WTC11 (cell line): ENCODE measurements at regions not wholly inside any gene's neighbourhood (a gene's known extent, or its start where the extent isn't known, plus 50 kb on each side); places are given as distances from the start of the nearest gene placed in this dataset.

Experiments used
- ATAC-seq: fragments of 200-7000 bp; cut with Tn5 transposase; 2 replicates; pipeline ENCODE4 v1.10.0; 2021; ENCODE audit warnings: mild to moderate bottlenecking, moderate library complexity
- CTCF ChIA-PET: fragments of 300-600 bp; sonication (Branson Sonifier 250); formaldehyde crosslinking; loops from one replicate; lab custom pipeline; 2021; ENCODE audit warnings: antibody characterized with exemption; lab: Charles Lee
- POLR2A ChIA-PET: fragments of 350-600 bp; sonication (Branson Sonifier 250); formaldehyde crosslinking; loops from one replicate; lab custom pipeline; 2021; ENCODE audit warnings: antibody characterized with exemption; lab: Charles Lee
- DNase-seq: peaks from one replicate; pipeline ENCODE4 v3.0.0; 2021; ENCODE audit warnings: low spot score
- H3K27ac Mint-ChIP-seq: 2 replicates; pipeline ENCODE4 v1.8.0; 2021; ENCODE audit warnings: mixed read lengths
- H3K27me3 Mint-ChIP-seq: 2 replicates; pipeline ENCODE4 v1.8.0; 2021; ENCODE audit warnings: low read depth, mild to moderate bottlenecking, moderate library complexity, mixed read lengths
- H3K36me3 Mint-ChIP-seq: 2 replicates; pipeline ENCODE4 v1.8.0; 2021; ENCODE audit warnings: mixed read lengths
- H3K4me1 Mint-ChIP-seq: 2 replicates; pipeline ENCODE4 v1.8.0; 2022; ENCODE audit warnings: mixed read lengths
- H3K4me3 Mint-ChIP-seq: 2 replicates; pipeline ENCODE4 v1.8.0; 2021; ENCODE audit warnings: mild to moderate bottlenecking, moderate library complexity, mixed read lengths
- H3K9me3 Mint-ChIP-seq: 2 replicates; pipeline ENCODE4 v1.8.0; 2021; ENCODE audit warnings: mixed read lengths
- AR ChIP-seq: fragments of 250-450 bp; sonication (Bioruptor Pico); IDR thresholded peaks from 2 replicates; pipeline ENCODE4 v1.9.0; 2021; ENCODE audit warnings: mild to moderate bottlenecking
- CREM ChIP-seq: sonication (generic); formaldehyde crosslinking; IDR thresholded peaks from 2 replicates; pipeline ENCODE4 v1.8.1; 2022; ENCODE audit warnings: mild to moderate bottlenecking, missing genetic modification reagents, moderate library complexity
- CTCF ChIP-seq: fragments of 200-600 bp; IDR thresholded peaks from 2 replicates; pipeline ENCODE4 v1.8.0; 2022; ENCODE audit warnings: antibody characterized with exemption
- E2F4 ChIP-seq: sonication (generic); formaldehyde crosslinking; IDR thresholded peaks from 2 replicates; pipeline ENCODE4 v1.8.1; 2022; ENCODE audit warnings: low read depth, mild to moderate bottlenecking, moderate library complexity, missing genetic modification reagents, borderline replicate concordance
- ELF4 ChIP-seq: sonication (generic); formaldehyde crosslinking; IDR thresholded peaks from 2 replicates; pipeline ENCODE4 v1.8.1; 2022; ENCODE audit warnings: low read depth, mild to moderate bottlenecking, moderate library complexity, missing genetic modification reagents
- ESRRA ChIP-seq: sonication (generic); formaldehyde crosslinking; IDR thresholded peaks from 2 replicates; pipeline ENCODE4 v1.8.1; 2022; ENCODE audit warnings: mild to moderate bottlenecking, missing genetic modification reagents, borderline replicate concordance
- FOXP1 ChIP-seq: sonication (generic); formaldehyde crosslinking; IDR thresholded peaks from 2 replicates; pipeline ENCODE4 v1.8.0; 2022; ENCODE audit warnings: missing genetic modification reagents, mild to moderate bottlenecking, moderate library complexity, borderline replicate concordance
- IRF1 ChIP-seq: sonication (generic); formaldehyde crosslinking; IDR thresholded peaks from 2 replicates; pipeline ENCODE4 v1.8.0; 2023; ENCODE audit warnings: missing genetic modification reagents
- JUN ChIP-seq: sonication (generic); formaldehyde crosslinking; IDR thresholded peaks from 2 replicates; pipeline ENCODE4 v1.8.0; 2023; ENCODE audit warnings: mild to moderate bottlenecking, missing genetic modification reagents
- NFYB ChIP-seq: sonication (generic); formaldehyde crosslinking; conservative IDR thresholded peaks from 2 replicates; pipeline ENCODE4 v1.8.0; 2022; ENCODE audit warnings: low read depth, missing genetic modification reagents
- NR1H2 ChIP-seq: sonication (generic); formaldehyde crosslinking; IDR thresholded peaks from 2 replicates; pipeline ENCODE4 v1.9.0; 2021; ENCODE audit warnings: mild to moderate bottlenecking, moderate library complexity, missing genetic modification reagents
- NR3C1 ChIP-seq: sonication (generic); formaldehyde crosslinking; conservative IDR thresholded peaks from 2 replicates; pipeline ENCODE4 v1.8.1; 2023; ENCODE audit warnings: low read depth, mild to moderate bottlenecking, missing genetic modification reagents
- PREB ChIP-seq: sonication (generic); formaldehyde crosslinking; IDR thresholded peaks from 2 replicates; pipeline ENCODE4 v1.8.1; 2022; ENCODE audit warnings: mild to moderate bottlenecking, missing genetic modification reagents, moderate library complexity, borderline replicate concordance
- TEAD1 ChIP-seq: sonication (generic); formaldehyde crosslinking; IDR thresholded peaks from 2 replicates; pipeline ENCODE4 v1.8.0; 2022; ENCODE audit warnings: mild to moderate bottlenecking, missing genetic modification reagents
- TEAD4 ChIP-seq: sonication (generic); formaldehyde crosslinking; IDR thresholded peaks from 2 replicates; pipeline ENCODE4 v1.8.0; 2022; ENCODE audit warnings: mild to moderate bottlenecking, missing genetic modification reagents
- ZNF396 ChIP-seq: fragments of 250-450 bp; sonication (Bioruptor Pico); IDR thresholded peaks from 2 replicates; pipeline ENCODE4 v1.8.0; 2021; ENCODE audit warnings: mild to moderate bottlenecking, moderate library complexity, borderline replicate concordance
- ZNF416 ChIP-seq: fragments of 250-450 bp; sonication (Bioruptor Pico); IDR thresholded peaks from 2 replicates; pipeline ENCODE4 v1.9.0; 2021; ENCODE audit warnings: mild to moderate bottlenecking, inconsistent platforms
- ZNF512 ChIP-seq: sonication (generic); formaldehyde crosslinking; IDR thresholded peaks from 2 replicates; pipeline ENCODE4 v1.8.1; 2022; ENCODE audit warnings: missing genetic modification reagents, borderline replicate concordance
- ZNF671 ChIP-seq: fragments of 250-450 bp; sonication (Bioruptor Pico); IDR thresholded peaks from 2 replicates; pipeline ENCODE4 v1.8.0; 2021; ENCODE audit warnings: mild to moderate bottlenecking

- Mint-ChIP-seq H3K9me3 (no peaks in the 10 kb centered on the region), H3K36me3 (no peaks in the 10 kb centered on the region), H3K27ac (no peak overlapping the region), H3K4me3 (no peak overlapping the region), H3K4me1 (no peaks in the 10 kb centered on the region), H3K27me3 (peaks cover 23% of the 10 kb centered on the region)
- peak; percentile 38; the same call in 1 of the 2 replicates for ATAC-seq
- DNase-seq, result no peak
- ChIA-PET CTCF (no interaction called here), POLR2A (interaction anchor here (0.6 kb wide), 1 partner anchor 300 kb away, joined by 5 read pairs; no protein-coding TSS in a partner anchor)
- TF ChIP-seq CTCF (no peak), NFYB (CRISPR knock-in tag) (no peak), E2F4 (CRISPR knock-in tag) (no peak), ZNF671 (CRISPR knock-in tag) (no peak), ESRRA (CRISPR knock-in tag) (no peak), ELF4 (no peak), FOXP1 (CRISPR knock-in tag) (no peak), IRF1 (CRISPR knock-in tag) (no peak), ZNF416 (CRISPR knock-in tag) (no peak), JUN (CRISPR knock-in tag) (no peak), PREB (CRISPR knock-in tag) (no peak), NR3C1 (CRISPR knock-in tag) (no peak), NR1H2 (CRISPR knock-in tag) (no peak), ZNF512 (no peak)
Observed at GRCh38 chr12:53820514-53821306, 68.9 kb upstream of the CISTR start.

GRCh38 chr12:53824001-53824712 lies 72.4 kb upstream of the CISTR start:
- CTCF ChIA-PET, result no interaction called here
- no peak for TF ChIP-seq AR
- no peak for TF ChIP-seq IRF1 (CRISPR knock-in tag)
- no peak for TF ChIP-seq TEAD4 (CRISPR knock-in tag)
- TF ChIP-seq ZNF512, result no peak
- no peak for TF ChIP-seq TEAD1 (CRISPR knock-in tag)
- no peak for TF ChIP-seq FOXP1 (CRISPR knock-in tag)
- TF ChIP-seq CREM (CRISPR knock-in tag), result no peak
- no peak for TF ChIP-seq ZNF396
- TF ChIP-seq, all 79 proteins: peak for 0
- no peaks in the 10 kb centered on the region for H3K4me1 Mint-ChIP-seq
- POLR2A ChIA-PET, result no interaction called here
- ATAC-seq (no peak), DNase-seq (no peak)
- no peaks in the 10 kb centered on the region for H3K36me3 Mint-ChIP-seq
- H3K9me3 Mint-ChIP-seq, result no peaks in the 10 kb centered on the region
- no peak overlapping the region for H3K4me3 Mint-ChIP-seq
- no peak overlapping the region for H3K27ac Mint-ChIP-seq
- peaks cover 18% of the 10 kb centered on the region; the same call in 1 of the 2 replicates for H3K27me3 Mint-ChIP-seq
